SU-DHL-6 (cell line): ENCODE measurements at regions not wholly inside any gene's neighbourhood (a gene's known extent, or its start where the extent isn't known, plus 50 kb on each side); places are given as distances from the start of the nearest gene placed in this dataset.
"Not testable (repeated sequence)": the region's sequence is repeated elsewhere in the genome, so short reads cannot be mapped to it uniquely, and the experiment has no call there.

ENCODE experiments used
- H2AFZ ChIP-seq: fragments of 200-600 bp; sonication (generic); 2 replicates; pipeline ENCODE4 v1.6.1; 2014; ENCODE audit warnings: low read depth, mild to moderate bottlenecking, moderate library complexity, mixed read lengths, antibody characterized with exemption, low read length; ENCODE audit not compliant: severe bottlenecking
- H3F3A ChIP-seq: fragments of 200-600 bp; shearing (Covaris generic); 2 replicates; pipeline ENCODE4 v1.6.0; 2016; ENCODE audit warnings: antibody characterized with exemption, mild to moderate bottlenecking; ENCODE audit not compliant: insufficient read depth
- H3K27ac ChIP-seq: fragments of 200-600 bp; sonication (generic); 2 replicates; pipeline ENCODE4 v1.5.1; 2016; ENCODE audit warnings: low read depth, mild to moderate bottlenecking, low read length, moderate library complexity, mixed read lengths
- H3K27me3 ChIP-seq: fragments of 200-600 bp; sonication (generic), shearing (Covaris generic); 2 replicates; pipeline ENCODE4 v1.6.0; 2014; ENCODE audit warnings: mild to moderate bottlenecking, low read length
- H3K36me3 ChIP-seq: fragments of 200-600 bp; sonication (generic); 2 replicates; pipeline ENCODE4 v1.6.1; 2014; ENCODE audit warnings: mild to moderate bottlenecking, low read length, mixed read lengths
- H3K4me2 ChIP-seq: fragments of 300-600, 200-600 bp; shearing (Covaris generic), sonication (generic); 2 replicates; pipeline ENCODE4 v1.6.0; 2014; ENCODE audit warnings: low read length, low read depth, mild to moderate bottlenecking; ENCODE audit not compliant: poor library complexity, severe bottlenecking
- H3K4me3 ChIP-seq: fragments of 200-600 bp; sonication (generic); 2 replicates; pipeline ENCODE4 v1.5.1; 2014; ENCODE audit warnings: antibody characterized with exemption, low read length, mild to moderate bottlenecking, mixed read lengths; ENCODE audit not compliant: insufficient read depth, poor library complexity, severe bottlenecking
- H3K79me2 ChIP-seq: fragments of 200-600 bp; sonication (generic); 2 replicates; pipeline ENCODE4 v1.6.1; 2014; ENCODE audit warnings: mild to moderate bottlenecking, low read length, moderate library complexity; ENCODE audit not compliant: insufficient read depth
- H3K9ac ChIP-seq: fragments of 200-600 bp; sonication (generic); 2 replicates; pipeline ENCODE4 v1.7.0; 2014; ENCODE audit warnings: mild to moderate bottlenecking, low read length
- H3K9me2 ChIP-seq: fragments of 200-600 bp; sonication (generic); replicated peaks from 2 replicates; pipeline ENCODE4 v1.6.1; 2014; ENCODE audit warnings: low read length; ENCODE audit not compliant: insufficient read depth
- H3K9me3 ChIP-seq: fragments of 200-600 bp; sonication (generic); 2 replicates; pipeline ENCODE4 v1.6.1; 2014; ENCODE audit warnings: low read length, mixed read lengths; ENCODE audit not compliant: insufficient read depth
- H4K20me1 ChIP-seq: fragments of 200-600 bp; sonication (generic); 2 replicates; pipeline ENCODE4 v1.6.1; 2014; ENCODE audit warnings: low read depth, mild to moderate bottlenecking, antibody characterized with exemption, low read length, moderate library complexity, mixed read lengths
- EZH2phosphoT487 ChIP-seq: fragments of 200-600 bp; sonication (generic), shearing (Covaris generic); conservative IDR thresholded peaks from 2 replicates; pipeline ENCODE4 v1.6.1; 2018; ENCODE audit warnings: mild to moderate bottlenecking, antibody characterized with exemption, low read length, moderate library complexity, mixed read lengths
- TF ChIP-seq, protein P1 (sequence below): fragments of 200-600 bp; sonication (generic); IDR thresholded peaks from one replicate; pipeline ENCODE4 v1.5.1; 2017; ENCODE audit warnings: antibody characterized with exemption, mild to moderate bottlenecking, low read length, moderate library complexity; ENCODE audit not compliant: insufficient read depth, poor library complexity, severe bottlenecking

DNA sequence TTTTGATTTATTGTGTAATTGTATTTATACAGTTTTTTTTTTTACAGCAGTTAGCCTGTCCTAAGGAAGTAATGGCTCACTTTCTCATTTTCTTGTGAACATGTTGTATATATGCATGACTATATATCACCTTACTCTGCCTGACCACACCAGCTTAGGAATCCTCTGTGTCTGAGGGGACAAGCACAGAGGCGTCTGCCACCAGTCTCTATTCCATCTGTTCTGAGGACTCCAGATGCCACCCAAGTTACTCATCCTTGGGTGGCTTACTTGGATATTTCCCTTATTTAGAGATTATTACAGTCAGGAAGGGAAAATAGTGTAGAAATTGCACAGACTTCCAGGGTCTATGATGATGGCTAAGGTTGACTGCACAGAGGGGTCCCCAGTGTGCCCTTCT, 256.3 kb upstream of the C9orf72 start:
- Histone ChIP-seq H3K4me2 (no peak overlapping the region), H3F3A (no peaks in the 10 kb centered on the region), H3K4me3 (no peak overlapping the region), H3K9ac (no peak overlapping the region), H3K79me2 (no peaks in the 10 kb centered on the region), H3K36me3 (no peaks in the 10 kb centered on the region), H4K20me1 (no peaks in the 10 kb centered on the region), H3K9me2 (no peaks in the 10 kb centered on the region), H3K9me3 (no peaks in the 10 kb centered on the region), H3K27me3 (no peaks in the 10 kb centered on the region), H3K27ac (no peak overlapping the region), H2AFZ (no peak overlapping the region)
- TF ChIP-seq, protein P1, sequence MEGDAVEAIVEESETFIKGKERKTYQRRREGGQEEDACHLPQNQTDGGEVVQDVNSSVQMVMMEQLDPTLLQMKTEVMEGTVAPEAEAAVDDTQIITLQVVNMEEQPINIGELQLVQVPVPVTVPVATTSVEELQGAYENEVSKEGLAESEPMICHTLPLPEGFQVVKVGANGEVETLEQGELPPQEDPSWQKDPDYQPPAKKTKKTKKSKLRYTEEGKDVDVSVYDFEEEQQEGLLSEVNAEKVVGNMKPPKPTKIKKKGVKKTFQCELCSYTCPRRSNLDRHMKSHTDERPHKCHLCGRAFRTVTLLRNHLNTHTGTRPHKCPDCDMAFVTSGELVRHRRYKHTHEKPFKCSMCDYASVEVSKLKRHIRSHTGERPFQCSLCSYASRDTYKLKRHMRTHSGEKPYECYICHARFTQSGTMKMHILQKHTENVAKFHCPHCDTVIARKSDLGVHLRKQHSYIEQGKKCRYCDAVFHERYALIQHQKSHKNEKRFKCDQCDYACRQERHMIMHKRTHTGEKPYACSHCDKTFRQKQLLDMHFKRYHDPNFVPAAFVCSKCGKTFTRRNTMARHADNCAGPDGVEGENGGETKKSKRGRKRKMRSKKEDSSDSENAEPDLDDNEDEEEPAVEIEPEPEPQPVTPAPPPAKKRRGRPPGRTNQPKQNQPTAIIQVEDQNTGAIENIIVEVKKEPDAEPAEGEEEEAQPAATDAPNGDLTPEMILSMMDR: no peak
- TF ChIP-seq EZH2phosphoT487: no peak

DNA sequence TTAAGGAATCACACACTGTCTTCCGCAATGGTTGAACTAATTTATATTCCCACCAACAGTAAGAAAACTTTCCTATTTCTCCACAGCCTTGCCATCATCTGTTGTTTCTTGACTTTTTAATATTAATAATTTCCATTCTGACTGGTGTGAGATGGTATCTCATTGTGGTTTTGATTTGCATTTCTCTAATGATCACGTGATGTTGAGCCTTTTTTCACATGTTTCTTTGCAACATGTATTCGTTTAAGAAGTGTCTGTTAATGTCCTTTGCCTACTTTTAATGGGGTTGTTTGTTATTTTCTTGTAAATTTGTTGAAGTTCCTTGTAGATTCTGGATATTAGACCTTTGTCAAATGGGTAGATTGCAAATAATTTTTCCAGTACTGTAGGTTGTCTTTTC, 258.8 kb upstream of the C9orf72 start:
- H3K4me3 ChIP-seq, H3F3A ChIP-seq, H3K9me3 ChIP-seq, H4K20me1 ChIP-seq, H3K27me3 ChIP-seq, H3K9me2 ChIP-seq, H2AFZ ChIP-seq, H3K79me2 ChIP-seq, H3K4me2 ChIP-seq, H3K27ac ChIP-seq, H3K36me3 ChIP-seq, H3K9ac ChIP-seq: not testable (repeated sequence)

DNA sequence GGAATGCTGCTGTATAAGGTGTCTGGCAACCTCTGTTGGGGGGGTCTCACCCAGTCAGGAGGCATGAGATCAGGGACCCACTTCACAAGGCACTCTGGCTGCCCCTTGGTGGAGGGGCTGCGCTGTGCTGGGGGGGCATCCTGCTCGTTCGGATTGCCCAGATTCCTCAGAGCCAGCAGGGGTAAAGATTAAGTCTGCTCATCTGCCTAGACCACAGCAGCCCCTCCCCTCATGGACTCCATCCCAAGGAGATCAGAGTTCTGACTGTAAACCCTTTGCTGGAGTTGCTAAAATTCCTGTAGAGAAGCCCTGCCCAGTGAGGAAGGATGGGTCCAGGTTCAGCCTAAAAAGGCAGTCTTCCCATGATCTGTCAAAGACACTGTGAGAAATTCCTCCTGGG, 262.0 kb upstream of the C9orf72 start:
- Histone ChIP-seq H3K27me3 (no peaks in the 10 kb centered on the region), H3K4me2 (no peak overlapping the region), H3F3A (no peaks in the 10 kb centered on the region), H2AFZ (no peak overlapping the region), H3K9me2 (no peaks in the 10 kb centered on the region), H3K79me2 (no peaks in the 10 kb centered on the region), H3K4me3 (no peak overlapping the region), H3K36me3 (no peaks in the 10 kb centered on the region), H4K20me1 (no peaks in the 10 kb centered on the region), H3K9me3 (no peaks in the 10 kb centered on the region), H3K9ac (no peak overlapping the region), H3K27ac (no peak overlapping the region)
- no peak for TF ChIP-seq EZH2phosphoT487
- TF ChIP-seq, protein P1: no peak

DNA sequence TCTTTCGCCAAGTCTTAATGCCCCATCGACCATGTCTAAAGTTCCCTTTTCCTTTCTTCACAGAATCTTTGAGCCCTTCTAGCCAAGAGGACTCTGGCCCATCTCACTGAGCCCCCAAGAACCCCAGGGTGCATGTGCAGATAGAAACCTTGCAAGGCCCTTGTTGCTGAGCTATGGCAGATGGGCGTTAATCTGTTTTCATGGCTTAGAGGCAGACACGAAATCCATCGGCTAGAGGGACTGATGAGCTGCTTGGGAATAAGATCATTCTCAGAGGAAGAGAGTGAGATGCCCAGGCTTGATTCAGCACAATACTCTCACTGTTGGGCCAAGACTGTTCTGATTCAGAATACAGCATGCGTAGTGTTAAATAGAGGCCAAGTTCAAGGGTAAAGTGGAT, 262.5 kb upstream of the C9orf72 start:
- no peaks in the 10 kb centered on the region for H3K36me3 ChIP-seq

More for the DNA sequence above, 262.5 kb upstream of the C9orf72 start:
- no peak overlapping the region for H3K27ac ChIP-seq
- H3K79me2 ChIP-seq: no peaks in the 10 kb centered on the region
- TF ChIP-seq EZH2phosphoT487: no peak
- TF ChIP-seq, protein P1: no peak
- no peaks in the 10 kb centered on the region for H3K9me2 ChIP-seq
- no peaks in the 10 kb centered on the region for H3F3A ChIP-seq
- no peaks in the 10 kb centered on the region for H3K27me3 ChIP-seq
- H3K9me3 ChIP-seq: no peaks in the 10 kb centered on the region
- H4K20me1 ChIP-seq: no peaks in the 10 kb centered on the region
- no peak overlapping the region for H2AFZ ChIP-seq
- no peak overlapping the region for H3K9ac ChIP-seq
- H3K4me3 ChIP-seq: no peak overlapping the region
- H3K4me2 ChIP-seq: no peak overlapping the region
